AG04449 (cell line): ENCODE measurements at regions not wholly inside any gene's neighbourhood (a gene's known extent, or its start where the extent isn't known, plus 50 kb on each side); places are given as distances from the start of the nearest gene placed in this dataset.

Experiments
- CTCF ChIA-PET: fragments of 350-600 bp; formaldehyde crosslinking; extraction: SDS; loops from one replicate; lab custom pipeline; 2021; ENCODE audit warnings: antibody characterized with exemption; lab: Yijun Ruan, JAX
- POLR2A ChIA-PET: fragments of 400-600, 350-600 bp; formaldehyde crosslinking; extraction: SDS; loops from one replicate; lab custom pipeline; 2020; ENCODE audit warnings: antibody characterized with exemption, inconsistent platforms; lab: Yijun Ruan, JAX
- DNase-seq: peaks from one replicate; pipeline ENCODE4 v3.0.0-alpha.2; 2010; ENCODE audit warnings: low read depth, low spot score
- H3K4me3 ChIP-seq: 2 replicates; pipeline ENCODE4 v1.5.1; 2011; ENCODE audit warnings: low read depth, mild to moderate bottlenecking, control low read depth, low read length
- CTCF ChIP-seq: IDR thresholded peaks from one replicate; pipeline ENCODE4 v1.5.1; 2011; ENCODE audit warnings: mild to moderate bottlenecking, moderate library complexity, low read length, control low read depth, inconsistent platforms; ENCODE audit not compliant: insufficient read depth; ENCODE audit errors: missing control alignments

- no peak for DNase-seq
- H3K4me3 ChIP-seq = no peak overlapping the region
- POLR2A ChIA-PET = no interaction called here
- CTCF ChIA-PET = interaction anchor here (1.5 kb wide), 1 partner anchor 398 kb away, joined by 4 read pairs; no protein-coding TSS in a partner anchor
- TF ChIP-seq CTCF = no peak
Measured at GRCh38 chr20:60455272-60455671, 497.0 kb downstream of the CDH26 start.

- ChIA-PET POLR2A (no interaction called here), CTCF (no interaction called here)
- TF ChIP-seq CTCF = no peak
- no peak overlapping the region for H3K4me3 ChIP-seq
- no peak for DNase-seq
Measured at GRCh38 chr20:60459212-60459611, 501.0 kb downstream of the CDH26 start.

- H3K4me3 ChIP-seq = no peak overlapping the region
- CTCF ChIA-PET = no interaction called here
- POLR2A ChIA-PET = no interaction called here
- no peak for TF ChIP-seq CTCF
- DNase-seq = no peak
Measured at GRCh38 chr20:60461993-60462392, 503.8 kb downstream of the CDH26 start.

GRCh38 chr20:60463798-60464197 is 505.6 kb downstream of the CDH26 start:
- CTCF ChIA-PET = no interaction called here
- POLR2A ChIA-PET = no interaction called here
- DNase-seq = no peak
- no peak for TF ChIP-seq CTCF
- no peak overlapping the region for H3K4me3 ChIP-seq

DNA sequence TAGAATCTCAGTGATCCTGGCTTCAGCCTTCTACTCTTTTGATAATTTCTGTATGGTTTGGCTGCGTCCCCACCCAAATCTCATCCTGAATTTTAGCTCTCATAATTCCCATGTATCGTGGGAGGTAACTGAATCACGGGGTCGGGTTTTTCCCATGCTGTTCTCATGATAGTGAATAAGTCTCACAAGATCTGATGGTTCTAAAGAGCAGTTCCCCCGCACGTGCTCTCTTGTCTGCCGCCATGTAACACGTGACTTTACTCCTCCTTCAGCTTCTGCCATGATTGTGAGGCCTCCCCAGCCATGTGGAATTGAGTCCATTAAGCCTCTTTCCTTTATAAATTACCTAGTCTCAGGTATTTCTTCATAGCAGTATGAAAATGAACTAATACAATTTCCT is 507.2 kb downstream of the CDH26 start:
- no peak for TF ChIP-seq CTCF
- no peak overlapping the region for H3K4me3 ChIP-seq
- ChIA-PET CTCF (no interaction called here), POLR2A (no interaction called here)
- no peak for DNase-seq

DNA sequence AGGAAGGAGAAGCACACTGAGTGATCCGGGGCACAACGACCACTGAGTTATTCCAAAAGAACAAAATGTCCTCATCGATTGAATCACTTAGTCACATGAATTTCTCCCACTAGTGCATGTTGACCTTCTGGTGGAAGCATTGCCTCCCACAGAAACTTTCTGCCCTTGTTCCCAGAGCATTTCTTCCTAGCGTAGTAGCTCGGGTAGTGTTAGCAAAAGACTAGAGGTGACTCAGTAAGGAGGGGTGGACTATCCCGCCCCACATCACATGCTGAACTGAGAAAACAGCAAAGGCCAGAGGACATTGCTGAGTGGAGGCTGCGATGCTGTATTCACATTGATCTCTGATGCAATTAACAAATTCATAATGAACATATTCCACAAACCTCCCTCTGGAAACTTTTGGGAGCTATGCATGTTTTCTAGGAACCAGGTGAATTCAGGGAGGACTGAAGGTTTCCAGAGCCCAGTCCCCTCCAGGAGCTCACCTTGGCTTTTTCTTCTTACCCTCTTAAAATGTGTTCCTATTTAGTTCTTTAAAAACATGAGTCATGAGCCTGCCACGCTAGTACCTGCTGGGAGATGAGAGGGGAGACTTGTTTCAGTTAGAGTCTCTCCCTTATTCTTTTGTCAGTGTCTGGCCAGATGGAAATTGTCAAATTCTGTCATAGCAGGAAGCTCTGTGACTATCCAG is 507.9 kb downstream of the CDH26 start:
- CTCF ChIA-PET = no interaction called here
- H3K4me3 ChIP-seq = no peak overlapping the region
- POLR2A ChIA-PET = no interaction called here

More for the DNA sequence above, 507.9 kb downstream of the CDH26 start:
- no peak for DNase-seq
- TF ChIP-seq CTCF = no peak
